CD14-positive monocyte (primary cell): ENCODE measurements at regions not wholly inside any gene's neighbourhood (a gene's known extent, or its start where the extent isn't known, plus 50 kb on each side); places are given as distances from the start of the nearest gene placed in this dataset.
"Not testable (repeated sequence)": the region's sequence is repeated elsewhere in the genome, so short reads cannot be mapped to it uniquely, and the experiment has no call there.

Experiments
- DNase-seq, 3 donors: peaks; one replicate each; pipeline ENCODE4 v3.0.0-alpha.2; 2011 to 2022
- H2AFZ ChIP-seq: 2 replicates; pipeline ENCODE4 v1.6.0; 2012; ENCODE audit warnings: mild to moderate bottlenecking, low read depth, low read length, inconsistent platforms; ENCODE audit not compliant: insufficient read depth, poor library complexity, severe bottlenecking
- H3K27ac ChIP-seq, 2 donors: 1 replicate in 1 of 2; 2 replicates in 1 of 2; pipeline ENCODE4 v1.5.1; 2012 to 2013; ENCODE audit warnings: low read length in 2 of 2, control low read depth in 1 of 2, inconsistent platforms in 1 of 2, low read depth in 1 of 2, mild to moderate bottlenecking in 1 of 2
- H3K27me3 ChIP-seq, 2 donors: one replicate each; pipeline versions ENCODE4 v1.6.0 to v1.6.1; 2011 to 2013; ENCODE audit warnings: low read length in 2 of 2; ENCODE audit not compliant: control insufficient read depth in 2 of 2, insufficient read depth in 2 of 2
- H3K36me3 ChIP-seq, 2 donors: replicated peaks in 1 of 2; 1 replicate in 1 of 2; 2 replicates in 1 of 2; pipeline versions ENCODE4 v1.5.1 to v1.6.1; 2012 to 2013; ENCODE audit warnings: low read length in 2 of 2, control low read depth in 1 of 2, inconsistent platforms in 1 of 2, mild to moderate bottlenecking in 1 of 2; ENCODE audit not compliant: insufficient read depth in 2 of 2, control insufficient read depth in 1 of 2
- H3K4me1 ChIP-seq, 2 donors: 1 replicate in 1 of 2; 2 replicates in 1 of 2; pipeline versions ENCODE4 v1.5.1 to v1.6.1; 2012 to 2013; ENCODE audit warnings: low read length in 2 of 2, control low read depth in 1 of 2, inconsistent platforms in 1 of 2, mild to moderate bottlenecking in 1 of 2, moderate library complexity in 1 of 2; ENCODE audit not compliant: insufficient read depth in 2 of 2, control insufficient read depth in 1 of 2
- H3K4me2 ChIP-seq: replicated peaks from 2 replicates; pipeline ENCODE3; 2012; ENCODE audit warnings: low read length, moderate library complexity, mild to moderate bottlenecking; ENCODE audit not compliant: poor library complexity, severe bottlenecking; ENCODE audit errors: extremely low read depth
- H3K4me3 ChIP-seq, 3 experiments: fragments of 200-600 bp in 1 of 3; sonication (generic) in 1 of 3; replicated peaks in 1 of 3; 1 replicate in 2 of 3; 2 replicates in 1 of 3; pipeline ENCODE4 v1.5.1; 2011 to 2013; ENCODE audit warnings: low read length in 3 of 3, mild to moderate bottlenecking in 3 of 3, control low read depth in 2 of 3, low read depth in 2 of 3, inconsistent platforms in 1 of 3, moderate library complexity in 1 of 3
- H3K79me2 ChIP-seq: 2 replicates; pipeline ENCODE4 v1.6.0; 2012; ENCODE audit warnings: mild to moderate bottlenecking, control low read depth, inconsistent platforms, low read length, moderate library complexity; ENCODE audit not compliant: insufficient read depth
- H3K9ac ChIP-seq: 2 replicates; pipeline ENCODE4 v1.6.0; 2017; ENCODE audit warnings: low read length, mild to moderate bottlenecking; ENCODE audit not compliant: insufficient read depth, poor library complexity, severe bottlenecking
- H3K9me3 ChIP-seq, 2 donors: replicated peaks in 1 of 2; 1 replicate in 1 of 2; 2 replicates in 1 of 2; pipeline versions ENCODE4 v1.5.1 to v1.6.1; 2012 to 2013; ENCODE audit warnings: low read length in 2 of 2, control low read depth in 1 of 2; ENCODE audit not compliant: control insufficient read depth in 1 of 2, insufficient read depth in 1 of 2
- H4K20me1 ChIP-seq: 2 replicates; pipeline ENCODE4 v1.6.0; 2012; ENCODE audit warnings: mild to moderate bottlenecking, low read length, control low read depth, moderate library complexity; ENCODE audit not compliant: insufficient read depth
- H3K27ac Mint-ChIP-seq, 7 donors: one replicate each; pipeline ENCODE4 v1.8.0; 2020; ENCODE audit warnings: mild to moderate bottlenecking in 7 of 7, mixed read lengths in 7 of 7, moderate library complexity in 6 of 7, inconsistent platforms in 2 of 7
- H3K27me3 Mint-ChIP-seq, 3 donors: one replicate each; pipeline ENCODE4 v1.8.0; 2021 to 2022; ENCODE audit warnings: low read depth in 3 of 3, mild to moderate bottlenecking in 3 of 3, mixed read lengths in 3 of 3, moderate library complexity in 3 of 3, inconsistent platforms in 1 of 3
- H3K36me3 Mint-ChIP-seq, 2 donors: one replicate each; pipeline ENCODE4 v1.8.0; 2020; ENCODE audit warnings: mixed read lengths in 2 of 2, inconsistent platforms in 1 of 2, mild to moderate bottlenecking in 1 of 2
- H3K4me1 Mint-ChIP-seq: one replicate; pipeline ENCODE4 v1.8.0; 2020; ENCODE audit warnings: mild to moderate bottlenecking, mixed read lengths
- H3K4me3 Mint-ChIP-seq, 2 donors: one replicate each; pipeline ENCODE4 v1.8.0; 2020; ENCODE audit warnings: mild to moderate bottlenecking in 2 of 2, mixed read lengths in 2 of 2, moderate library complexity in 1 of 2
- H3K9me3 Mint-ChIP-seq, 7 donors: one replicate each; pipeline ENCODE4 v1.8.0; 2020 to 2022; ENCODE audit warnings: mixed read lengths in 7 of 7, mild to moderate bottlenecking in 6 of 7, moderate library complexity in 6 of 7, inconsistent platforms in 2 of 7
- WGBS: methylation state at CpG from one replicate; pipeline ENCODE4 v1.1.5; 2013; ENCODE audit warnings: missing lambda C conversion rate; ENCODE audit not compliant: insufficient coverage; 5-methylcytosine and 5-hydroxymethylcytosine counted together
- intact Hi-C, 2 donors: fragments of 100-400 bp; cut with micrococcal nuclease; formaldehyde crosslinking; loops; one replicate each; pipeline versions ENCODE4 v1.15.0 to v1.15.1; 2023

DNA sequence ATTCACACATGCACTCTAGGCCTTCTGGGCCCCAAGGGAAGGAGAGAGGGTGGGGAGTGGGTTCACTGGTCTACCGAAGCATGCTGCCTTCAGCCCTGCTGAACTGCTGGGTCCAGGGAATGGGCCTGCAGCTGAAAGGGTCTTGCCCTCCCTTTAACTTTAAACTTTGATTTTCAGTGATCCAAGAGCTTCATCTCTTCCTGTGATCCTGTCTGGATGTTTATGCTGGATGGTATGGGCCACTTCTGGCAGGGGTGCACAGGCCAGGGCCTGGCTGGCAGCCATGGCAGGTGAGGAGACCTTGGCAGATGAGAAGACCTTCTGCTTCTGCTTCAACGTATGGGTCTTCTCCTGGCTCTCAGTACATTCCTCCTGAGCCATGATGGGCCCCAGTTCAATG is 156.7 kb downstream of the KCNJ18 start:
- H3K36me3 ChIP-seq, H3K79me2 ChIP-seq, H3K4me1 ChIP-seq, H3K4me1 Mint-ChIP-seq, H3K27me3 ChIP-seq, H3K27ac Mint-ChIP-seq, DNase-seq, H2AFZ ChIP-seq, H3K27me3 Mint-ChIP-seq, H4K20me1 ChIP-seq, intact Hi-C loops, H3K36me3 Mint-ChIP-seq, H3K4me2 ChIP-seq, H3K4me3 Mint-ChIP-seq, H3K27ac ChIP-seq, H3K9ac ChIP-seq, H3K4me3 ChIP-seq: not testable (repeated sequence)
- 30% methylated on average over 1 of the region's 2 CpGs for WGBS
- peaks cover 20 to 22% of the 10 kb centered on the region in 2 donors for H3K9me3 ChIP-seq
- H3K9me3 Mint-ChIP-seq: peaks cover 11 to 32% (median 22%) of the 10 kb centered on the region in 7 donors

DNA sequence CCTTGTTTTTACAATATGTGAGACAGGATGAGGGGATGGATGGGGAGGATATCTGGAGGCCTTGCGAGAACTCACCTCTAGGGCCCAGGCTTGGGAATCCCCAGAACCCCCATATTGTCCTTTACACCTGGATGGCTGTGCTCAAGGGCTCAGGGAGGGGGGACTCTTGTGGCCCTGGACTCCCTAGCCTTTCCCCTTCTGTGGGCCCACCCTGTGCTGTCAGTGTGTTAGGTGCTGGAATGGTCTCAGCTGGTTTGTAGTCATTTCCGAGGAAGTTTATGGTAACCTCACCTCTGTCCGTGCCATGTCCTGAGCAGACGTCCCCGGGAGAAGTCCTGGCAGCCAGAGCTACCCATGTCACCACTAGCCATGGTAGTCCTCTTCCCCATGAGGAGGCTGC is 158.3 kb downstream of the KCNJ18 start:
- H3K4me2 ChIP-seq, H3K4me1 ChIP-seq, H3K27ac ChIP-seq, H3K27me3 Mint-ChIP-seq, H3K36me3 Mint-ChIP-seq, H3K79me2 ChIP-seq, H3K27me3 ChIP-seq, DNase-seq, H3K9ac ChIP-seq, H3K4me1 Mint-ChIP-seq, H3K4me3 ChIP-seq, H3K4me3 Mint-ChIP-seq, H3K36me3 ChIP-seq, intact Hi-C loops, H3K27ac Mint-ChIP-seq, H2AFZ ChIP-seq, H4K20me1 ChIP-seq: not testable (repeated sequence)
- no CpG with 5 or more reads among the region's 5 CpGs for WGBS
- H3K9me3 ChIP-seq: peaks cover 12 to 18% of the 10 kb centered on the region in 2 donors
- H3K9me3 Mint-ChIP-seq: peaks cover 6 to 22% (median 13%) of the 10 kb centered on the region in 7 donors
